T-helper 2 cell treated with Interferon-gamma antibody and Interleukin-4, amounts not matched to agents 5 μg/mL and 100 μg/mL, for 36 hours (primary cell): ENCODE measurements at regions not wholly inside any gene's neighbourhood (a gene's known extent, or its start where the extent isn't known, plus 50 kb on each side); places are given as distances from the start of the nearest gene placed in this dataset.
"Not testable (repeated sequence)": the region's sequence is repeated elsewhere in the genome, so short reads cannot be mapped to it uniquely, and the experiment has no call there.

ENCODE experiments used
- DNase-seq: peaks from one replicate; pipeline ENCODE4 v3.0.0; 2021; ENCODE audit warnings: low spot score
- H3K27ac Mint-ChIP-seq: one replicate; pipeline ENCODE4 v1.8.0; 2021; ENCODE audit warnings: mild to moderate bottlenecking, mixed read lengths
- H3K27me3 Mint-ChIP-seq: one replicate; pipeline ENCODE4 v1.8.0; 2021; ENCODE audit warnings: low read depth, mixed read lengths
- H3K36me3 Mint-ChIP-seq: one replicate; pipeline ENCODE4 v1.8.0; 2021; ENCODE audit warnings: low read depth, mixed read lengths
- H3K4me1 Mint-ChIP-seq: one replicate; pipeline ENCODE4 v1.8.0; 2021; ENCODE audit warnings: low read depth, mixed read lengths
- H3K4me3 Mint-ChIP-seq: one replicate; pipeline ENCODE4 v1.8.0; 2022; ENCODE audit warnings: mild to moderate bottlenecking, moderate library complexity, mixed read lengths
- H3K9me3 Mint-ChIP-seq: one replicate; pipeline ENCODE4 v1.8.0; 2021; ENCODE audit warnings: mixed read lengths

DNA sequence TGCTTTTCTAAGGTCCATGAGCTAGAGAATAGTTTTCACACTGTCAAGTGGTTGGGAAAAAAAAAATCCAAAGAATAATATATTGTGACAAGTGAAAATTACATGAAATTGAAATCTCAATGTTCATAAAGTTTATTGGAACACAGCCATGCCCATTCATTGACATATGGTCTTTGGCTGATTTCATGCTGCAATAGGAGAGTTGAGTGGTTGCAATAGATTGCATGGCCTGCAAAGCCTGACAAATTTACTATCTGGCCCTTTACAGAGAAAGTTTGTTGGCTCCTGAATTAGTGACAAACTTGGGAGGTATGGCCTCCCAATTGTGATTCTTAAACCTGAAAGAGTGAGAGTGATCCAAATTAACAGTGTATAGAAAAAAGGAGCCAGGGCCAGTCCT lies 115.5 kb upstream of the FAM9C start:
- DNase-seq = no peak
- Mint-ChIP-seq H3K4me1 (peaks cover 12% of the 10 kb centered on the region), H3K9me3 (no peaks in the 10 kb centered on the region), H3K27me3 (no peaks in the 10 kb centered on the region), H3K4me3 (no peak overlapping the region), H3K27ac (no peak overlapping the region), H3K36me3 (peaks cover 4% of the 10 kb centered on the region)

DNA sequence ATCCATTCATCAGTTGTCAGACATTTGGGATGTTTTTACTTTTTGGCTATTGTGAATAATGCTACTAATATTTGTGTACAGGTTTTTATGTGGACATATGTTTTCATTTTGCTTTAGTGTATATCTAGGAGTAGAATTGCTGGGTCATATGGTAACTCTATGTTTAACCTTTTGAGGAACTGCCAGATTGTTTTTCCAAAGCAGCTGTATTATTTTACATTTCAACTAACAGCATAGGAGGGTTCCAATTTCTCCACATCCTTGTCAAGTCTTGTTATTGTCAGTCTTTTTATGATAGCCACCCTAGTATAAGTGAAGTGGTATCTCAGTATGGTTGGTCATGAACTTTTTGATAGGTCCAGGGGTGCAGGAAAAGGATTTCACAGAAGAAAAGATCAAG lies 114.5 kb upstream of the FAM9C start:
- no peak overlapping the region for H3K27ac Mint-ChIP-seq
- no peak overlapping the region for H3K4me3 Mint-ChIP-seq
- H3K27me3 Mint-ChIP-seq = no peaks in the 10 kb centered on the region
- no peak for DNase-seq
- peaks cover 8% of the 10 kb centered on the region for H3K9me3 Mint-ChIP-seq
- H3K36me3 Mint-ChIP-seq = peaks cover 12% of the 10 kb centered on the region
- peaks cover 12% of the 10 kb centered on the region for H3K4me1 Mint-ChIP-seq

DNA sequence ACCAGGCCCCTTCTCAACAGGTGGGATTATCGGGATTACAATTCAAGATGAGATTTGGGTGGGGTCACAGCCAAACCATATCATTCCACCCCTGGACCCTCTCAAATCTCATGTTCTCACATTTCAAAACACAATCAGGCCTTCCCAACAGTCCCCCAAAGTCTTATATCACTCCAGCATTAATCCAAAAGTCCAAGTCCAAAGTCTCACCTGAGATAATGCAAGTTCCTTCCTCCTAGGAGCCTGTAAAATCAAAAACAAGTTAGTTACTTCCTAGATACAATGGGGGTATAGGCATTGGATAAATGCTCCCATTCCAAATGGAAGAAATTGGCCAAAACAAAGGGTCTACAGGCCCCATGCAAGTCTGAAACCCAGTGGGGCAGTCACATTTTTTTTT lies 111.1 kb upstream of the FAM9C start:
- not testable (repeated sequence) for DNase-seq, H3K27ac Mint-ChIP-seq, H3K27me3 Mint-ChIP-seq, H3K4me3 Mint-ChIP-seq
- H3K4me1 Mint-ChIP-seq = peaks cover 19% of the 10 kb centered on the region
- peaks cover 16% of the 10 kb centered on the region for H3K36me3 Mint-ChIP-seq
- H3K9me3 Mint-ChIP-seq = peaks cover 15% of the 10 kb centered on the region

DNA sequence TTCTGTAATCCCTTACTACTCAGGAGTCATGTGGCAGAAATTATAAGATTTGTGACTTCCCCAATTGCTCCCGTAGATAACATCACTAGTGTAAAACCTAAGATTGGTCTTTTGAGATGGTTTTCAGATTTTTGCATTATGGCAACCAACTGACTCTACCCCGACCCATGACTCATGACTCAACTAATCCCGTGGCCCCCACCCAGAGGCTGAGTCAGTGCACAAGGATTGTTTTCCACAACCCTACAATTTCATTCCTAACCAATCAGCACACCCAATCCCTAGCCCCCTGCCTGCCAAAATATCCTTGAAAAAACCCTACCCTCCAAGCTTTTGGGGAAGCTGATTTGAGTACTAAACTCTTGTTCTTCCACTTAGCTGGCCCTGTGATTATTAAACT lies 109.4 kb upstream of the FAM9C start:
- Mint-ChIP-seq H3K36me3 (peaks cover 14% of the 10 kb centered on the region), H3K9me3 (peaks cover 15% of the 10 kb centered on the region), H3K27ac (no peak overlapping the region), H3K27me3 (no peaks in the 10 kb centered on the region), H3K4me1 (peaks cover 17% of the 10 kb centered on the region), H3K4me3 (no peak overlapping the region)
- DNase-seq = no peak

DNA sequence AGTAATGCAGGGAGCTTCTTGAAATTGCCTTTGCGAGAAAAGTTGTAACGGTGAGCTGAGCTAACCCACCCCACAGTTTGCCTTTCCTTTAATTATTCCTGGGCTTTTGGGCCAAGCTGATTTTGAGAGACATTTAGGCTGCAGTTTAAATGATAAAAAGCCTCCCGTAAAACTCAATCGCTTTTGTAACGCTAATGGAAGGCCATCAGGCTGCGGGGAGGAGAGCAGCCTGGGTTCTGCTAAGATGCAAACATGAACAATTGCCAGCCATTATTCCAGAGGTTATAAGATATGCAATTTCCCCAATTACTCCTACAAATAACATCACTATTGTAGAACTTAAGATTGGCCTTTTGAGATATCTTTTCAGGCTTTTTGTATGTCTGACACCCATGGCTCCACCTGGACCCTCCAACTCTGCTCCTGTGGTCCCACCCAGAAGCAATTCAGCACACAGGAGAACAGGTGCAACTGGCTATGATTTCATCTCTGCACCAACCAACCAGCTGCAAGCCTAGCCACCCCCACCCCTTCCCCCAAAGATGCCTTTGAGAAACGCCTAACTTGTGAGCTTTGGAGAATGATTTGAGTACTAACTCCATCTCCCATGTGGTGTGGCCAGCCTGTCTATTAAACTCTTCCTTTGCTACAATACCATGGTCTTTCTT lies 108.2 kb upstream of the FAM9C start:
- no peak for DNase-seq
- H3K4me3 Mint-ChIP-seq = peak overlapping the region; percentile 50
- H3K4me1 Mint-ChIP-seq = peaks cover 21% of the 10 kb centered on the region
- peaks cover 15% of the 10 kb centered on the region for H3K9me3 Mint-ChIP-seq
- peaks cover 14% of the 10 kb centered on the region for H3K36me3 Mint-ChIP-seq
- H3K27me3 Mint-ChIP-seq = no peaks in the 10 kb centered on the region
- peak overlapping the region; percentile 75 for H3K27ac Mint-ChIP-seq

DNA sequence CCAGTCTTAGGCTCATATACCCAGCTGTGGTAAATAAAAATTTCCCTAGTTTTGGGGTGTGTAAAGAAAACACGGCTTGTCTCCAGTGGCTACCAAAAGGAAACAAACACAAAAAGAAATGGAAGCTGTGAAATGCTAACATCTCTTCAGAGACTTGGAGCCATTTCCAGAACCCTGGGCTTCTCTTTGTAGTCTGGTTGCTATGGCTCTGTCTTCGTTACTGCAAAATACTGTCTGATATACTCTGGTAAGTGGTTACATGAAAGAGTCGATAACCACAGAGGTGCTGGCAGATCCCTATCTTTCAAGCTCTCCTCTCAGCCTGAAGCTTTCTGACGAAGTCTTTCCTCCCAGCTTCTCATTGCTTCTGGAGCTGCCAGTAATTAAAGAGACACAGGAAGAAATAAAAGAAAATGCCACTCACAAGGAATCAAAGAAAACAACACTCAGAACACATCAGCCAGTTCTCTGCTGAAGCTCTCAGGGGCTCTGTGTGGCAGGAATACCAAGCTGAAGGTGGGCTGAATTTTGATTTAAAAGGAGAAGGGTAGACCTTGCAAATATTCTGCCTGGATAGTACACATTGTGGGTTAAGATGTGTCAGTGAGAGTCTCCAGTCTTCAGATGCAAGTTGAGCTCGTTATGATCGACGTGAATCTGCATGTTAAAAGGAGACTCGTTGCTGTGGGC lies 107.6 kb upstream of the FAM9C start:
- Mint-ChIP-seq H3K36me3 (peaks cover 14% of the 10 kb centered on the region), H3K4me1 (peaks cover 22% of the 10 kb centered on the region), H3K4me3 (peak overlapping the region; percentile 50), H3K27ac (peak overlapping the region; percentile 75), H3K9me3 (peaks cover 20% of the 10 kb centered on the region), H3K27me3 (no peaks in the 10 kb centered on the region)
- DNase-seq = peak; percentile 45

DNA sequence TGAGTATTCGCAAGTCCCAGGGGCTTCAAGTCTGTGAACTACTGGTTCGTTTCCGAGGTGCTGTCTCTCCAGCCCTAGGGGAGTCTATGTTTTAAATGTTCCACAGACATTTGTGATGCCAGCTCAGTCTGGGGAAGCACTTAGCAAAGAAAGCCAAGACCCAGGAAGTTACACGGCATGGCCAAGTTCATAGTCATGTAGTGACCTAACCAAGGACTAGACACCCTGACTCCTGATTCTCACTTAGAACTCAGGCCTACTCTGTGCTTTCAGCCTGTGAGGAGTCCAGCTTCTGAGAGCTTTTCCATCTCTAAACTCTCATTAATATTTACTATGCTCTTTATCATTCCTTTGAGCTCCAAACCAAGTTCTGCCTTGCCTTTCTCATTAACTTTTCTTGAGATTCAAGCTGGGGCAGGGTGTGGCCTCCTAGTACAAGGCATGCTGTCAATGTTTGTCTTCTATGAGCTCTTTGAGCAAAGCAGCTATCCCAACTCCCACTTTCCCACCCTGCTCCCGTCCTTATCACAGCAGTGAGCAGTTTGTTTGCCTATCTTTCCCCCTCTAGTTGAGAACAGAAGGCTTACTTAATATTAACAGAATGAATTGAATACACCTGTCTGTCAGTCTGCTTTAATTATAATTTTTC lies 105.4 kb upstream of the FAM9C start:
- Mint-ChIP-seq H3K4me1 (peaks cover 22% of the 10 kb centered on the region), H3K4me3 (no peak overlapping the region), H3K36me3 (peaks cover 19% of the 10 kb centered on the region), H3K27ac (no peak overlapping the region), H3K9me3 (peaks cover 27% of the 10 kb centered on the region), H3K27me3 (no peaks in the 10 kb centered on the region)
- no peak for DNase-seq

DNA sequence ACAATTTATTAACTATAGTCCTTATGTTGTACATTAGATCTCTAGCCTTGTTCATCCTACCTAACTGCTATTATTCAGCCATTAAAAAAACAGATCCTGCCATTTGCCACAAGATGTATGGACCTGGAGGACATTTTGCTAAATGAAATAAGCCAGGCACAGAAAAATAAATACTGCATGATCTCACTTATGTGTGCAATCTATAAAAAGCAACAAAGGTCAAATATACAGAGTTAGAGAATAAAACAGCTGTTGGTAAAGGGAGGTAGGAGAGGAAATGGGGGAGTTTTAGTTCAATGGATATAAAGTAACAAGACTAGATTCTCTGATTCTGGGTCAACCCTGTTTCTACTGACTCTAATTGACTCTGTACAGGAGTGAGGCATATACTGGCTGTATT lies 103.3 kb upstream of the FAM9C start:
- DNase-seq = no peak
- no peak overlapping the region for H3K27ac Mint-ChIP-seq
- H3K9me3 Mint-ChIP-seq = peaks cover 12% of the 10 kb centered on the region

DNA sequence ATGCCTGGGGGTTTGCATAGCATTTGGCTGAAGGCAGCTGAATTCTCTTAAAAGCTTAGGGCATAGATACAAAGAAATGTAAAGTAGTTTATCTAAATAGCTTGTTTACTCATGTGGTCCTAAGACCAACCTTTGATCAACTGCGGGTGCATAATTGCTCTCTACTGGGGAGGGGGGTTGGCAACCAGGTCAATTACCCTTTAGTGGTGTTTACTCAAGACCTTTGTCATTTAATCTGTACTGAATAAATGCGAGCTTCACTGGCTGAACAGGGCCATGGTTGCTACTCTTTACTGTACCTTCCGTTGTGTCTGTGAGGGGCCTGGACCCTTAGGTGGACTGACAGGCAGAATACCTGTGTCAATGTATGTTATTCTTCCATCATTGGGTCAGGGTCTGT lies 102.7 kb upstream of the FAM9C start:
- Mint-ChIP-seq H3K9me3 (peaks cover 12% of the 10 kb centered on the region), H3K4me1 (peaks cover 20% of the 10 kb centered on the region), H3K27ac (no peak overlapping the region), H3K4me3 (no peak overlapping the region), H3K36me3 (peaks cover 5% of the 10 kb centered on the region), H3K27me3 (no peaks in the 10 kb centered on the region)
- no peak for DNase-seq

More for the DNA sequence above, 103.3 kb upstream of the FAM9C start:
- Mint-ChIP-seq H3K27me3 (no peaks in the 10 kb centered on the region), H3K36me3 (peaks cover 5% of the 10 kb centered on the region), H3K4me3 (no peak overlapping the region), H3K4me1 (peaks cover 22% of the 10 kb centered on the region)

DNA sequence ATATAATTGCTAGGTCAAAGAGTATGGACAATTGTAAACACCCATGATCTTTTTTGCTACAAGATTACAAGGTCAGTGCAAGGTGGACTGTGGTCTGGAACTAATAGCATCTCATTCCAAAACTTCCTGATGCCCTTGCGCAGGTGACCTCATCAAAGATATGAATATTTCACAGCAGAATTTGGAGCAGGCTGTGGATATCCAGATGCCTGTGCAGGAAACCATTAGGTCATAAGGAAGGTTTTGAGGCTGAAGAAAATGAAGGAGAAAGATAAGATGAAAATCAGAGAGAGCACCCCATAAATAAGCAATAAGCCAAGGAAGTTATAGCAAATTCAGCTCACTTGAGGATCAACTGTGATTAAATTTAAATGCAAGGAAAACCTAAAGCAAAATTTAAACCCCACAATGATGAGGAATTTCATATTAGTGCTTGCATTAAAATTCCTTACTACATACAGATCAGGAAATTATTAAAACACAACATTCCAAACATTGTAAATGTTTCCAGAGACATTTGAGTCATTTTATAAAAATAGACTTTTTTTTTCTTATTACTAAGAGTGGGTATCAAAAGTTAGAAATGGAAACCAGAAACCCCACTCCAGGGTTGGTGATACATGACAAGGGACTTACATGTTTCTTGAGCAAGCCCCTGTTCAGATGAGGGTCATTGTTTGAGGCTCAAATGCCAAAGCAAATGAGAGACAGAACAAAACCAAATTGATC lies 100.7 kb upstream of the FAM9C start:
- H3K27me3 Mint-ChIP-seq = no peaks in the 10 kb centered on the region
- no peak overlapping the region for H3K4me3 Mint-ChIP-seq
- peaks cover 5% of the 10 kb centered on the region for H3K36me3 Mint-ChIP-seq
- H3K9me3 Mint-ChIP-seq = peaks cover 12% of the 10 kb centered on the region
- no peak for DNase-seq
- H3K27ac Mint-ChIP-seq = no peak overlapping the region
- peaks cover 9% of the 10 kb centered on the region for H3K4me1 Mint-ChIP-seq

DNA sequence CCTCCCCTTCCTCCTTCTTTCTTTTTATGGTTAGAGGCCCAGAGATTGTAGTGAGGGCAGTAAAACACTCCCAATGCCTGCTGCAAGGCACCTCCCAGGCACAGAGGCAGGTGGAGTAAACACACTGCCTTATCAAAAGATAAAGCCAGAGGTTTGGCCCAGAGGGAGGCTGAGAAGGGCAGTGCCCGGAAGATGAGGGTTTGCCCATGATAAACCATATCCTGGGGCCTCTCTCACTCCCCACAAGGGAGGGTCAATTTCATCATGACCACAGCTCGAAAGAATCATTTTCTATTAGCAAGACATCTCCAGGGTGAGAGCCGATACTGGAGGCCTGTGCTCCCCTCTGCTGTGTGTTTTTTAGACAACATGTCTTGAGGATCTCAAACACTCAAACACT lies 98.5 kb upstream of the FAM9C start:
- H3K27me3 Mint-ChIP-seq = no peaks in the 10 kb centered on the region
- H3K27ac Mint-ChIP-seq = no peak overlapping the region
- peaks cover 5% of the 10 kb centered on the region for H3K36me3 Mint-ChIP-seq
- peaks cover 5% of the 10 kb centered on the region for H3K4me1 Mint-ChIP-seq
- DNase-seq = no peak
- H3K9me3 Mint-ChIP-seq = peaks cover 12% of the 10 kb centered on the region
- no peak overlapping the region for H3K4me3 Mint-ChIP-seq

DNA sequence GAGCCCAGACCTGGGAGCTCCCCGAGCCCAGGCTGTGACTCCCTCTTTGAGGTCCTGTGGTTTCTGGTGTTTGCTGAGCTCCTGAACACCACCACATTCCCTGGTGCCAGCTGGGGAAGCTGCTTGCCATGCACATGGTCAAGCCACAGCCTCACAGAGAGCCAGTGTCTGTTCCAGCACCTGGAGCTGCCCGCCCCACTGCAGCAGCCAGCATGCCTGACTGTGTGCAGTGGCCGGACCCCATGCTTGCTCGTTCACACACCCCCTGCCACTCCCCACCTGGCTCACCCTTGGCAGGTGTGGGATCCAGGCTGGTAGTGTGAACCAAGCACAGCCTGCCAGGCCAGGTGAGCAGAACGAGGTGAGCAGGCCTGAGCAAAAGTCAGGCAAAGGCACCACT lies 95.6 kb upstream of the FAM9C start:
- Mint-ChIP-seq H3K9me3 (no peaks in the 10 kb centered on the region), H3K36me3 (peaks cover 2% of the 10 kb centered on the region), H3K4me1 (peaks cover 2% of the 10 kb centered on the region), H3K27ac (no peak overlapping the region), H3K27me3 (no peaks in the 10 kb centered on the region), H3K4me3 (no peak overlapping the region)
- no peak for DNase-seq

DNA sequence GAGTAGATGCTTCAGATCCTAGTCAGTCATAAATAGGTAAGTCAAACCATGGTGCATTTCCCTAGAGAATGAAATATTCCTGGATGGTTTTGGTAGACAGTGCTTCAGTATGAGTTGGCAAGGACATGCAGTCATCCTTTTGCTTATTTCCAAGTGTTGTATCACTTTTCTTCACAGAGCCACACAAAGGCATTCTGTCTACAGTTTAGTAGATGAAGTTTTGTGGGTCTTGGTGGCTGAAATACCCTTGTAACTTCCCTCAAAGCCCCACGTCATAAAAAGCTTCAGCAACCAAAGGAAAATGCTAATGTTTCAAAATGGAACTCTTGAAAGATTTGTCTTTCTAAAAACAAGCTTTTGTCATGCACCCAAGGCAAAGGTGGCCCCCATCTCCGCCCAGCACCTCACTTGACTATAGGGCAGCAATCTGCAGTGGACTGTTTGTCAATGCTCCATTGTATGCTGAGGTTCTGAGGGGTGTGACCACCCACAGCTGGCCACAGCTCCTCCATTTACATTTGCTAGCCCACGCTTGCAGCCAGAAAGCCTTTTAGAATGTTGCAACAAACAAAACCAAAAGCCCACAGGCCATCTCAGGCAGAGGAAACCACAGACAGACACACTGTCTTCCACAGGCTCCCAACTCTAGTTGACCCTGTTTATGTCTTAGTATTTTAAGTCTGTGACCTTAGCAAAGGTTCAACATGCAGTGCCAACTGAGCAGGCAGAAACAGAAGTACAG lies 87.1 kb upstream of the FAM9C start:
- peak overlapping the region; percentile 52 for H3K27ac Mint-ChIP-seq

More for the DNA sequence above, 87.1 kb upstream of the FAM9C start:
- H3K36me3 Mint-ChIP-seq = peaks cover 5% of the 10 kb centered on the region
- H3K4me1 Mint-ChIP-seq = peaks cover 32% of the 10 kb centered on the region
- H3K27me3 Mint-ChIP-seq = no peaks in the 10 kb centered on the region
- H3K4me3 Mint-ChIP-seq = peak overlapping the region; percentile 67
- DNase-seq = no peak
- H3K9me3 Mint-ChIP-seq = no peaks in the 10 kb centered on the region
